Sciatic nerve (tissue), 2 donors: ENCODE measurements at regions not wholly inside any gene's neighbourhood (a gene's known extent, or its start where the extent isn't known, plus 50 kb on each side); places are given as distances from the start of the nearest gene placed in this dataset.
"Not testable (repeated sequence)": the region's sequence is repeated elsewhere in the genome, so short reads cannot be mapped to it uniquely, and the experiment has no call there.

Experiments used
- ATAC-seq: fragments of 200-7000 bp; cut with Tn5 transposase; one replicate; pipeline ENCODE4 v1.9.1; 2020; ENCODE audit warnings: mild to moderate bottlenecking, moderate library complexity
- DNase-seq: peaks from one replicate; pipeline ENCODE4 v3.0.0-alpha.2; 2020; ENCODE audit warnings: low spot score
- intact Hi-C: fragments of 100-400 bp; cut with DNase I; formaldehyde crosslinking; loops from one replicate; pipeline ENCODE4 v1.14.2; 2022
- donor health status: DM: no; HTN: no; CAD: no.
- donor health status: DM: no; HTN: no; CAD: no.

DNA sequence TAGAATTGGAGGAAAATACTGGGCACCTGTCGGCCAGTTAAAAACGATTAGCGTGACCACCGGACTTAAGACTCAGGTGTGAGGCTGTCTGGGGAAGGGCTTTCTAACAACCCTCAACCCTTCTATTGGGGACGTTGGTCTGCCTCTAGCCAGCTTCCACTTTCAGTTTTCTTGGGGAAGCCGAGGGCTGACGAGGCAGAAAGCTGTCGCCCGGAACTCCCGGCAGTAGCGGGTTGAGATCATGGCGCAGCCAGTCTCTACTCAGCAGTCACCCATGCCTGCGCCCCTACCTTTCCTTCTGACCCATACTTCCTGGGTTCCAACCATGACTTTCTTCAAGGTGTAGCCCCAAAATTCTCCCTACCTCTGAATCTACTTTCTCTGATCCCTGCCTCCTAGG lies 1424.1 kb downstream of the SLITRK1 start:
- intact Hi-C loops = loop anchor here (5.0 kb wide), 1 partner anchor 981 kb away; no protein-coding TSS in a partner anchor
- ATAC-seq (no peak), DNase-seq (no peak)

DNA sequence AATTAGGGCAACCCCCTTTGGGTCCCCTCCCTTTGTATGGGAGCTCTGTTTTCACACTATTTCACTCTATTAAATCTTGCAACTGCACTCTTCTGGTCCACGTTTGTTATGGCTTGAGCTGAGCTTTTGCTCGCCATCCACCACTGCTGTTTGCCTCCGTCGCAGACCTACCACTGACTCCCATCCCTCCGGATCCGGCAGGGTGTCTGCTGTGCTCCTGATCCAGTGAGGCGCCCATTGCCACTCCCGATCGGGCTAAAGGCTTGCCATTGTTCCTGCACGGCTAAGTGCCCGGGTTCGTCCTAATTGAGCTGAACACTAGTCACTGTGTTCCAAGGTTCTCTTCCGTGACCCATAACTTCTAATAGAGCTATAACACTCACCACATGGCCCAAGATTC lies 1424.7 kb downstream of the SLITRK1 start:
- not testable (repeated sequence) for ATAC-seq, DNase-seq
- intact Hi-C loops = loop anchor here (5.0 kb wide), 1 partner anchor 980 kb away; no protein-coding TSS in a partner anchor

DNA sequence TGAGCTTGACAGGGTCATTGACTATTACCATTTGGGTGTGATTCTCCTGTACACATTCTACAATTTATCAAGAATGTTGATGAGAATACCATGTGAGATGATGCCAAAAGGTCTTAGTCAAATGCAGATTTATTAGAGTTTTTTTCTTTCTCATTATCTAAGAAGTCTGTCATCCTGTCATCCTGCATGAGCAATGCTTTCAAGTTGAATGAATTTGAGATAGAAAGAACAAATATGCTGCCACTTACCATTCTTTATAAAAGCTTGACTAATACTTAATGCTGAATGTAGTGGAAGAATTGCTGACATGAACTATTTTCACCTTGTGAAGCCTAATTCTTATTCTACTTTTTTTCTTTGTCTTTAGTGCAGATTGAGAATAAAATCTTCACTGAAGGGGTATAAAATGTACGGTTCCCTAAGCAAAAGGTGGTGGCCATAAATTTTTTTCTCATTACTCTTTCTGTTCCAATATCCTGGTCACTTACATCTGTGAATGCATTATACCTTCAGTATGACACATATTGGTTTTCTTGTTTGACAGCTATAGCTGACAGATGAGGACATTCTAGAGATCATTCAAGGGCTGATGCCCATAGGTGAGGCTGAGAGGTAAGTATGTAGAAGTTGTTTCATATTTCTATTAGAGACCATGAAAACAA lies 1434.7 kb downstream of the SLITRK1 start:
- intact Hi-C loops = no loop called here
- ATAC-seq (no peak), DNase-seq (no peak)

DNA sequence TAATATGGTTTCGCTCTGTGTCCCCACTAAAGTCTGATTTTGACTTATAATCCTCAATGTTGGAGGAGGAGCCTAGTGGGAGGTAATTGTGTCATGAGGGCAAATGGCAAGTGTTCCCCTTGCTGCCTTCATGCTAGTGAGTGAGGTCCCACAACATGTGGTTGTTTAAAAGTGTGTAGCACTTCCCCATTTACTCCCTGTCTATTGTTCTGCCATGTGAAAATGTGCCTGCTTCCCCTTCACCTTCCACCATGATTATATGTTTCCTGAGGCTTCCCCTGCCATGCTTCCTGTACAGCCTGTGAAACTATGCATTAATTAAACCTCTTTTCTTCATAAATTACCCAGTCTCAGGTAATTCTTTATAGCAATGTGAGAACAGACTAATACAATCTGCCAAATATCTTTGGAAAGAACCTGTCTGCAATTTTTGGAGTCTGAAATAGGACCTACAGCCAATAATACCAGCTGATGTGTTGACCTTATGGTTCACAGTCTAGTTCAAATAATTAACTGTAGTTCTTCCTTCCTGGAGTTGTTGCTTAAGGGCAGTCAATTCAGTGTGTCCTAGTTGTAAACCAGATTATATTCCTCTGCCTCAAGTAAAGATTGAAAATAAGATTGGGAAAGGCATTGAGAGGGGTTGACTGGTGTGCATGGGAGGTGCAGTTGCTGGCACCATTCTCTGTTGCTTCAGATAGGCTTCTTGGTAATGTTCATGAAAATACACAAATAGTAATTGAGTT lies 1442.9 kb downstream of the SLITRK1 start:
- no peak for DNase-seq
- intact Hi-C loops = no loop called here
- no peak for ATAC-seq

DNA sequence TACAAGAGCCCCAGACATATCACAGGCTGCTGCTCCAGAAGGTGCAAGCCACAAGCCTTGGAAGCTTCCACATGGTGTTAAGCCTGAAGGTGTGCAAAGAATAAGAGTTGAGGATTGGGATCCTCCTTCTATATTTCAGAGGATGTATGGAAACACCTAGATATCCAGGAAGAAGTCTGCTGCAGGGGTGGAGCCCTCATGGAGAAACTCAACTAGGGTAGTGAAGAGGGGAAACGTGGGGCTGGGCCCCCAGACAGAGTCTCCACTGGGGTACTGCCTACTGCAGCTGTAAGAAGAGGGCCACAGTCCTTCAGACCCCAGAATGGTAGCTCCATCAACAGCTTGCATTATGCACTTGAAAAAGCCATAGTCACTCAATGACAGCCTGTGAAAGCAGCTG lies 1444.0 kb downstream of the SLITRK1 start:
- DNase-seq (no peak), ATAC-seq (no peak)
- intact Hi-C loops = no loop called here

DNA sequence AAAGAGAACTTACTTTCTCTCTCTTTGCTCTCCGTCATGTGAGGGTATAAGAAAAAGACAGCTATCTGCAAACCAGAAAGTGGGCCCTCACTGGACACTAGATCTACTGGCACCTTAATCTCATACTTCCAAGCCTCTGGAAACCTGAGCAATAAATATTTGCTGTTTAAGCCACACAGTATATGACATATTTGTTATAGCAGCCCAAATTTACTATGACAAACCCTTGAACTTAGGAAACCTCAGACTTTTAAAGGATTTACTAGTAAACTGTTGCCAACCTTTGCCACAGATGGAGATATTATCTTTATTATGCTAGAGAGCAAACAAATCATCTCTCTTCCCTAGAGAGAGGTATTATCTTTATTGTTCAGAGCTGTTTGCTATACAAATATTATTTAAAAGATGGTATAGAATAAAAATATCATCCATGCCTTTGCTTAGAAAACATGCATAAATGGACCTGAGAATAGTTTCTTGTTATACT lies 1446.1 kb downstream of the SLITRK1 start:
- intact Hi-C loops = no loop called here
- ATAC-seq (no peak), DNase-seq (no peak)

DNA sequence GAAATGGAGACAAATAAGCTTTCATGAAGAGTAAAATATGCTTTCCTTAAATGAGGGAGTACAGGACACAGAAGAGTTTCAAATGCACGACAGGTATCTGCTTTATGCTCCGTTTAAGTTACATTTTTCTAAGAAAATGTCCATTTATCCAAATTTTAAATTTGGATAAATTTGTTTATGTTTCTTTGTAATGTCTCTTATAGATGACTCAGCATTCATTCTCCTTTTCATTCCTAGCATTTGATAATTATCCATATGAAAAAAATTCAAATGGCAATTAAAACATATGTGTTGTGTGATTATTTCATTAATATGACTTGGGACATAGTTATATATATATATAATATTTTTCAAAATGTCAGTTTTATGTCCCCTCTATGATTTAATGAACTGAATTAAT lies 1449.3 kb downstream of the SLITRK1 start:
- DNase-seq (no peak), ATAC-seq (no peak)
- intact Hi-C loops = no loop called here

DNA sequence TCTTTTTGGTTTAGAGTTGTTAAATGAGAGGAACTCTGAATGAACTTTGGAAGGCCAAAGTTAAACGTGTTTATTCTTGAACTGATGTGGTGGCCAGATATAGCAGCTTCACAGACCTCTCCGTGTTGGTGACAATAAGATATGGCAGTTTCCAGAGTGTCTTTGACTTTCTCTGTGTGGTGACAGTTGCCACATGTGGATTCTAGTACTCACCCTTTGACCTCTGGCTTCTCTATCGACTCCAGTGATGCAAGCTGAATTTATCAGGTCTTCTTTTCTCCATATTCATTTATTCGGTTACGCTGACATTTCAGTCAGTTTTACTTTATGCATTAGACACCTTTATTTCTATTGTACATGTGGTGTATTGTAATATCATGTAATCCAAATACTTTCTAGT lies 1469.5 kb downstream of the SLITRK1 start:
- intact Hi-C loops = no loop called here
- ATAC-seq (no peak), DNase-seq (no peak)

DNA sequence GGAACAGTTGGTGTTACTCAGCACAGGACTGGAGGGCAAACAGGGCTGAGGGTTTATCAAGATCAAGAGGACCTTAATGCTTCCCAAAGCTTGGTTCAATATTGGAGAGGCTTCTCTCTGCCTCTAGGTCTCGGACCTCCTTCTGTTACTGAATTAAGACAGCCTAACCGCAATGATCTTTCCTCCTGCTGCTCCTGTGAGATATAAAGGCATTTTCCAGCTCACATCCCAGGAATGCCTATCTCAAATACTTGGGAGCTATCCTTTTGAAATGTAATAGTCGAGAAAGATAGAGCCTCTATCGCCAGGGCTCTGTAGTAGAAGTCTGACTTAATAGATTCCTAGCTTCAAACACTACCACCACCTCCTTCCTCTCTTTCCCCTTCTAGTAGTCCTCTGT lies 1475.0 kb downstream of the SLITRK1 start:
- DNase-seq = no peak
- ATAC-seq = no peak
- intact Hi-C loops = no loop called here

DNA sequence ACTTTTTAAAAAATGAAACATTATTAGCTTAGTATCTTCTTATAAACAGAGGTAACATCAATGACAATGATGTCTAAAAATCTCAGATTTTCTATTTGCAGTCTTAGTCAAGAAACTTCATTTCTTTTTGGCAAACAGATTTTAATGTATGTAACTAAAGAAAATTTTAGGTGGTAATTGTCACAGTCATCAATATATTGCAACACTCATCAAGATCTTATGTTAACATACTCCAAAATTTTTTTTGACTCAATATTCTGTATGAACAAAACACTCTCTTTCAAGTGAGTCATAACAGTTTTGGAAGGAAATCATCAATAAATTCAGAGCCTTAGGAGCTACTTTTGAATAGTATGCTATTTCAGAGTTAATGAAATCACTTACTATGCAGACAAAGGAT lies 1507.6 kb downstream of the SLITRK1 start:
- ATAC-seq (no peak), DNase-seq (no peak)
- intact Hi-C loops = no loop called here

DNA sequence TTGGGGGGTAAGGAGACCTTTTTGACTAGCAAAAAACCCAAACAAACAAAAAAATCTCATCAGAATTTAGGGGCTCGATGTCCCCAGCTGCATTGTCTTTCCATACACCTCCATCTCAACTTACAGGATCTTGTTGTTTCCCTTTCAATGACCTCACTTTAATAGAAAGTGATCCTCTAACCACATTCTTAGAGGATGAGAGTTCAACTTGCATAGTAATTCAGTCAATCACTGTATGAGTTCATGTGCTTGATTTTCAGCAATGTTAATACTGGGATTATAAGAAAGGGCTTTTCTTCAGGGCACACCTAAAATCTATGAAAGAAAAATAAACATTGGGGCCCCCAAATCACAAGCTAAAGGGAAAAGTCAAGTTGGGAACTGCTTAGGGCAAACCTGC lies 1512.0 kb downstream of the SLITRK1 start:
- no peak for DNase-seq
- no peak for ATAC-seq

DNA sequence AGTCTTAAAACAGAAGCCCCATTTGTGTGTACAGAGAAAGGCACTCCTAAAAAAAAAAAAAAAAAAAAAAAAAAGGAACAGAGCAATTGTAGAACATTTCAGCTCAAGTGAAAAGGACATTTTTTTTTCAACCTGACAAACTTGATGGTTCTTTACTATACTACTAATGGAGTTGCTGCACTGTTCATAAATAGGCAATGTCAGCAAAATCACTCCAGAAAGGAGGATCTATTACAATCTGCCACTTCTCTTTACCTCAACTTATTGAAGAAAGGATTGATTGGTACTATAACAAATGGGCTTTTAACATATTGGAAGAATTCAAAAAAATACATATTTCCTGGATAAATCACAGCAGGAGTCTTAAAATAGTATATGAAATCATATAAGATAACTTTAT lies 1517.7 kb downstream of the SLITRK1 start:
- intact Hi-C loops = no loop called here
- no peak for DNase-seq
- no peak for ATAC-seq

More for the DNA sequence above, 1512.0 kb downstream of the SLITRK1 start:
- intact Hi-C loops = no loop called here

DNA sequence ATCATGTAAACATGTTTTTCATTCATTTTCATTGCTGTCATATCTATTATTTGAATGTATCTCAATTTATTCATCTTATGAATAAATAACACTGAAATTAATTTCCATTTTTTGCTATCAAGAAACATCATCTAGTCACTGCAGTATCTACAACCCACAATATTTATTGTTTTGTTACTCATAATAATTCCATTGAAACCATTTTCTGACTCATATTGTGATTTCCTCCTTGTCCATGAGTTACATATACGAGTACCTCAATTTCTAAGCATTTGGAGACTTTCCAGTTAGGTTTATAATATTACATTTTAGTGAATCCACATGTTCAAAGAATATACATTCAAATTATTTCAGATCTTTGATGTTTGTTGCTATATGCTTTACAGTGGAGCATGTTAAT lies 1524.0 kb downstream of the SLITRK1 start:
- intact Hi-C loops = no loop called here
- no peak for ATAC-seq
- DNase-seq = no peak

DNA sequence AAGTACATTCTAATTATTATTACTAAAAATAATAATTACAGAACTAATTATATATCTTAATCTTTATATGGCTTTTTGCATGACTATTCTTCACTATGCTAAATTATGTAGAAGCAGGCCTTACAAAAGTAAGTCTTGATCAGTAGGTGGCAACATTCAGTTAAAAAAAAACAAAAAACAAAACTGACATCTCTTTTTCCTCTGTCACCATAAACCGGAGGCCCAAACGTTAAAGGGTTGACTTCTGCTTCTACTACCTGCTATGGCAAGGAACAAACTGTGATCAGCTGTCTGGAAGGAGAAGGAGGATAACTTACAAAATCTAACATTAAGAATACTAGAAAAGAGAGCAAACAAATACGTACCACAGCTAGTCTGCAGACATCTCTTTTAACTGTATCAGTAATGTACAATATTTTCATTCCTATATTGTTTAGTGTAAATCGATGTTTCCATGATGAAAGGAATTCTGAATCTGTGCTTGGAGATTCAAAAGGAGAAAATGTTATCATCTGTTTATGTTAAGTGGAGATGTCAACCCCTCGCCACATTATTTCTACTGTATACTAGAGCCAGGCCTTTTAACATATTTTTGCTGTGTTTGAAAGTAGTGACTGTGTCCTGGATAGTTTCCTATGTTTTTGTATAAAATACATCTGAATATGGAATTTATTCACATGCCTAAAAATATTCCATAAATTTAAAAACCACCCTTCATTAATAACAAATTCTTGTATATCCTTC lies 1525.4 kb downstream of the SLITRK1 start:
- DNase-seq (no peak), ATAC-seq (no peak)
- intact Hi-C loops = no loop called here

DNA sequence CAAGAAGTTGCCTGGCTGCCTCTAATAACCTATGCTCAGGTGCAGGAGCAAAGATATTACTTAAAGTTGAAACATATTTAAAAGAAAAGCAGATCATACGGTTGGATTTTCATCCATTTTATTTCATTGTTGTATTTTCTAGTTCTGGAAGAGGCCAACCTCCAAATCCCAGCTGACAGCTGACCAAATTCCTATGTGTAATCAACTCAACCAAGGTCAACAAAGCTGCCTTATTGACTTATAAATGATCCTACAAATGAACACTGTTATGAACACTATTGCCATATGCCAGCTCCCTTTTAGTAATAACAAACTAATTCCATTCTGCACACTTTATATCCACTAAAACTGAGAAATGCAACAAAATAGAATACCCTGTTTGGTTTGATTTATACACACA lies 1537.4 kb downstream of the SLITRK1 start:
- intact Hi-C loops = no loop called here
- ATAC-seq (no peak), DNase-seq (no peak)

DNA sequence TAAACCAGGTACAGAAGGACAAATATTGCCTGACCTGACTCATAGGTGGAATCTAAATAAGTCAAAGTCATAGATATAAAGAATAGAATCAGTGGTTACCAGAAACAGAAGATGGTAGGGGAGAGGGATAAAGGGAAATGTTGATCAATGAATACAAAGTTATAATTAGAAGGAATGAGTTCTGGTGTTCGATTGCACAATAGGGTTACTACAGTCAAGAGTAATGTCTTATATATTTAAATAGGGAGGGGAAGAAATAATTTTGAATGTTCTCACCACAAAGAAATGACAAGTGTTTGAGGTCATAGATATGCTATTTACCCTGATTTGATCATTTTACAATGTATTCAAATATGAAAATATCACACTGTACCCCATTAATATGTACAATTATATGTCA lies 1541.2 kb downstream of the SLITRK1 start:
- ATAC-seq (no peak), DNase-seq (no peak)
- intact Hi-C loops = no loop called here

DNA sequence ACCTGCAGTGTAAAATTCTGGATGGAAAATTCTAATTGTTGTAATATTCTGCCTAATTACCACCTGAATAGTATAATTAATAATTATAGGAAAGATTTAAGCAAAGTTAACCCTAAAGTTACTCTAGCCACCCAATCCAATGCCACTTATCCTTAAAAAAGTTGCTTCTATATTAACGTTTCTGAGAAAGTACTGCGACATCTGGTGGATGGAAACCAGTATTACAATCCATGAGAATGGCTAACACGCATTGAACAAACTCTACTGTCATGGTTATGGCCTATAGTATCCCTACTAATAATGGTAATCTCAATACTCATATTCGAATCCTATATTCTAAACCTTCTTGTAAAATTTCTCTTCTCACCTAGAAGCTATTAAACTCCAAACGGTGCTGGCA lies 1551.8 kb downstream of the SLITRK1 start:
- ATAC-seq (no peak), DNase-seq (no peak)
- intact Hi-C loops = loop anchor here (5.0 kb wide), 1 partner anchor 397 kb away; no protein-coding TSS in a partner anchor

DNA sequence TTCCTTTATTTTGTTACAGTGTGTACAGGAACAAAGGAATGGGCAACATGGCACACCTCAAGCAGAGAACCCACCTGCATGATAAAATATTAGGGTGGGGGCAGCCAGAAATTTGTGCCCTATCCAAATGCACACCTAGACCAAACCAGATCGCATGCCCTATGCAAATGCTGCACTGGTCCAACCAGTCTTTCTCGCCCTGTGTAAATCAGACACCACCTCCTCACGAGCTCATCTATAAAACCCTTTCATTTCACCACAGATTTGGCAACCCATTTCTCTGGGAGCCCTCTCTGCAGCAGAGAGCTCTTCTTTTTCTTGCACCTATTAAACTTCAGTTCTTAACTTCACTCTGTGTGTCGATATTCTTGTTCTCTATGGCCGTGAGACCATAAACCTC lies 1559.2 kb downstream of the SLITRK1 start:
- no peak for ATAC-seq
- intact Hi-C loops = no loop called here
- no peak for DNase-seq

DNA sequence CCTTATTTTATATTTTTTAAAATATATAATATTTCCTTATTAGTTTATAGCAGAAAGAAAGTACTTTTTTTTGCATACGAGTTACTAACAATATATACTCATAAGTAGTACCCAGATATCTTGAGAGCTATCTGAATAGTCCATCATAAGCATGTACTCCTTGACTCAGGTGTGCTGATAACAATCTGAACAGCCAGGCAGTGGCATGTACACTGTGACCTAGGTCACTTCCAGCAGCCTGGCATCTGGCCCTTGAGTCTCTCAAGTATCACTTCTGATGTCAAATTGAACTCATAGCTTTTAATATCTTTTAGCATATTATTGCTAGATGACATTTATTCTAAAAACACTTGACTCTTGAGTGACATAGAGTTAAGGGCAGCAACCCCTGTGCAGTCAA lies 1576.7 kb downstream of the SLITRK1 start:
- intact Hi-C loops = no loop called here
- no peak for DNase-seq
- ATAC-seq = no peak

DNA sequence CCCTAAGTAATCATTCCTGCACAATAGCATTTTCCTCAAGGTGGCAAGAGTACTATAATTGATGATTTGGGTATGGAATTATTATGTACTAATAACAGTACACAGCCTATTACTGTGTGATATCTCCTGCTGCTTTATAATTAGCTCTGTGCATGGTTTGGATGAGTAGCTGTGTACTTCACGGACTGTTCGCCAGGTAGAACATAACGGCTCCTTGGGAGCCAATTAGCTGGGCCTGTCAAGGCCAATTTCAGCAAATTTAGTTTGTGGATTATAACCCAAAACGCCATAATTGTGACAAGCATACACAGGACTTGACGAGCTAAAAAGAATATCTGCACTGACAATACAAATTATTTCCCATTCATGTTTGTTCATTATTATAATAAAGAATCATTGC lies 1584.2 kb downstream of the SLITRK1 start:
- DNase-seq (no peak), ATAC-seq (no peak)
- intact Hi-C loops = no loop called here
